ENCODE measurements at regions not wholly inside any gene's neighbourhood (a gene's known extent, or its start where the extent isn't known, plus 50 kb on each side); places are given as distances from the start of the nearest gene placed in this dataset.

DNA sequence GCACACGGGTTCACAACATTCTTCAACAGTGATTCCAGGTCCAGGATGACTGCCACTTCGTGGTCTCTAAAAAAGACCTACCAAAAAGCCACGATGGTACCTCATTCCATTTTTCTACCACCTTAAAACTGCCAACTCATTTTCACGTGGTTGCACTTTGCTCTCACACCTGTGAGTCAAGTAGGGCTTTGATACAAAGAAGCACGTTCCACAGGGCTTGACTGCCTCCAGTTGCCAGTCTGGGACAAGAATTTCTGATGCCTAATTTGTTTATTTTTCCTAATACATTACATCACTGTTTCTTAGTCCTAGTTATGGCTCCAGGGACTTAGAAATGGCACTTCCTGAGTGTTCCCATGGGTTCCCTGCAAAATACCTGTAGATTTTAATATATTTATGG is 911.6 kb upstream of the EEF2KMT start:
- no peak for TF ChIP-seq POLR2AphosphoS5 (IDR thresholded peaks at IDR 0.05; ENCODE audit: low read depth, low read length)
- no peak for TF ChIP-seq FOXP2 (optimal IDR thresholded peaks at IDR 0.05; ENCODE audit: borderline replicate concordance, extremely low read depth, extremely low read length, insufficient read depth)
